ENCODE measurements at regions not wholly inside any gene's neighbourhood (a gene's known extent, or its start where the extent isn't known, plus 50 kb on each side); places are given as distances from the start of the nearest gene placed in this dataset.
"Not testable (repeated sequence)": the region's sequence is repeated elsewhere in the genome, so short reads cannot be mapped to it uniquely, and the experiment has no call there.

- no peak for TF ChIP-seq CTCF (IDR thresholded peaks at IDR 0.05; ENCODE audit: borderline replicate concordance, control extremely low read depth, extremely low read depth, insufficient read depth, missing control alignments)
- no peak for DNase-seq (ENCODE audit: low spot score)
- in situ Hi-C loops (cut with MboI; ENCODE audit: low sequenced_read_pairs, unreplicated experiment): no loop called here
Observed at GRCh38 chrX:45479196-45479834, 278.6 kb upstream of the DIPK2B start.

- in situ Hi-C loops (cut with MboI; ENCODE audit: low sequenced_read_pairs, unreplicated experiment): no loop called here
- TF ChIP-seq CTCF (IDR thresholded peaks at IDR 0.05; ENCODE audit: borderline replicate concordance, control extremely low read depth, extremely low read depth, insufficient read depth, missing control alignments): no peak
- DNase-seq (ENCODE audit: low spot score): no peak
Observed at GRCh38 chrX:45472968-45473367, 272.3 kb upstream of the DIPK2B start.

- in situ Hi-C loops (cut with MboI; ENCODE audit: low sequenced_read_pairs, unreplicated experiment); DNase-seq (ENCODE audit: low spot score): not testable (repeated sequence)
Observed at GRCh38 chrX:45467537-45467936, 266.9 kb upstream of the DIPK2B start.

GRCh38 chrX:45455732-45456131 lies 255.1 kb upstream of the DIPK2B start:
- DNase-seq (ENCODE audit: low spot score); in situ Hi-C loops (cut with MboI; ENCODE audit: low sequenced_read_pairs, unreplicated experiment): not testable (repeated sequence)

DNA sequence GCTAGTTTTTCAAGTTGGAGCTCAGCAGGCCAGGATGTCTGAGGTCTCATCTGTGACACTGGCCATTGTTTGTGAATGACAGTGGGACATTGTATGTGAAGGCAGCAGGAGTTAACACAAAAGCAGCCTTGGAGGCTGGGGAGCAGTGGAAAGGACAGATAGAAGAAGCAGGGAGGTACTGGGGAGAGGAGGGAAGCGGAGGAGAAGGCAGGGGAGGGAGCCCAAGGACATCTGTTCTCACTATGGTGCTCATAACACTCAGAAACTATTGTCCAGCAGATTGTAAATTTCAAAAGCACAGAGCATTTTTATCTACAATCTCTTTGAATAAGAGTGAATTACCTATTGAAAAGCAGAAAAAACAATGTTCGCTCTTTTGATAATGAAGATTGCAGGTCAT lies 253.6 kb upstream of the DIPK2B start:
- no peak for DNase-seq (ENCODE audit: low spot score)
- TF ChIP-seq CTCF (IDR thresholded peaks at IDR 0.05; ENCODE audit: borderline replicate concordance, control extremely low read depth, extremely low read depth, insufficient read depth, missing control alignments): no peak
- in situ Hi-C loops (cut with MboI; ENCODE audit: low sequenced_read_pairs, unreplicated experiment): no loop called here

GRCh38 chrX:45449982-45450381 lies 249.3 kb upstream of the DIPK2B start:
- no peak for TF ChIP-seq CTCF (IDR thresholded peaks at IDR 0.05; ENCODE audit: borderline replicate concordance, control extremely low read depth, extremely low read depth, insufficient read depth, missing control alignments)
- DNase-seq (ENCODE audit: low spot score): no peak
- in situ Hi-C loops (cut with MboI; ENCODE audit: low sequenced_read_pairs, unreplicated experiment): no loop called here

DNA sequence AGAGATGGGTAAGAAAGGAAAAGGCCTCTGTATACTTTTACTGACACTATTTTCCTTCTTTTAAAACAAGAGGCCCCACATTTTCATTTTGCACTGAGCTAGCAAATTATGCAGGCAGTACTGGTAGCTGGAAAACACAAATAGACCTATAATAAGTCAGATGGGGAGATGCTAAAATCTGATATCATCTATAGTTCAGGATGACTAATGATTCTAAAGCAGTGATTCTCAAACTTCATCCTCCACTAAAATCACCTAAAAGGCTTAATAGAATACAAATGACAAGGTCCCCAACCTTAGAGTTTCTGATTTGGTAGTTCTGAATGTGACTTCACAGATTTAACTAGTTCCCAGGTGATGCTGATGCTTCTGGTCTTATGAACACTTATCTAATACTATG lies 247.3 kb upstream of the DIPK2B start:
- TF ChIP-seq CTCF (IDR thresholded peaks at IDR 0.05; ENCODE audit: borderline replicate concordance, control extremely low read depth, extremely low read depth, insufficient read depth, missing control alignments): no peak
- in situ Hi-C loops (cut with MboI; ENCODE audit: low sequenced_read_pairs, unreplicated experiment): no loop called here

GRCh38 chrX:45447331-45447730 lies 246.7 kb upstream of the DIPK2B start:
- TF ChIP-seq CTCF (IDR thresholded peaks at IDR 0.05; ENCODE audit: borderline replicate concordance, control extremely low read depth, extremely low read depth, insufficient read depth, missing control alignments): no peak
- in situ Hi-C loops (cut with MboI; ENCODE audit: low sequenced_read_pairs, unreplicated experiment): no loop called here
- no peak for DNase-seq (ENCODE audit: low spot score)

More for the DNA sequence above, 247.3 kb upstream of the DIPK2B start:
- no peak for DNase-seq (ENCODE audit: low spot score)
